SW 1271 (cell line): ENCODE measurements at regions not wholly inside any gene's neighbourhood (a gene's known extent, or its start where the extent isn't known, plus 50 kb on each side); places are given as distances from the start of the nearest gene placed in this dataset.

Source experiments
- DNase-seq, 2 experiments: peaks; one replicate each; lab custom pipeline; 2025; lab: John Stamatoyannopoulos, UW

DNA sequence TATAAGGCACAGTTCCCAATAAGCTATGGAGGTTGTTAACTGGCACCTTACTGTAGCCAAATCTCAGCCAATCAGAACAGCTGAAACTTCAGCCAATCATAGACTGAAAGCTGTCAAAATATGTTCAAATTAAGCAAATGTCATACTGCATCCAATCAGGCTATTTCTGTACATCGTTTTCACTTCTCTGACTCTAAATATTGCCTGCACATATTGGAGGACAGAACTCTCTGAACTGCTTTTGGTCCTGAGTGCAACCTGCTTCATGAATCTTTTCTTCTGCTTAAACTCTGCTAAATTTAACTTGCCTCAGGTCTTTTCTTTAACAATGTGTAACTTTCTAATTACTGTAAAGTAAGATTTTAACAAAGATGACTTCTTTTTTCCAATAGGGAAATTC, 1198.9 kb upstream of the PCDH7 start:
- DNase-seq, result no peak

DNA sequence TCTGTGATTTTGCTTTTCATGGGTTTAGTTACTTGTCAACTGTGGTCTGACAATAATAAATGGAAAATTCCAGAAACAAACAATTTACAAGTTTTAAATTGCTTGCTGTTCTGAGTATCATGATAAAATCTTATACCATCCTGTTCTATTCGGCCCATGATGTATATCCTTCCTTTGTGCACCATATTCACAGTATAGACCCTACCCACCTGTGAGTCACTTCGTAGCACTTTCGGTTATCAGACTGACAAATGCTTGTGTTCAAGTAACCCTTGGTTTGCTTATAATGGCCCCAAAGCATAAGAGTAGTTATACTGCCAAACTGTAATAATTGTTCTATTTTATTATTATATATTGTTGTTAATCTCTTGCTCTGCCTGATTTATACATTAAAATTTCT, 1183.4 kb upstream of the PCDH7 start:
- DNase-seq, result no peak

- no peak for DNase-seq
These were observed 1181.1 kb upstream of the PCDH7 start for GRCh38 chr4:29538889-29539646.

DNA sequence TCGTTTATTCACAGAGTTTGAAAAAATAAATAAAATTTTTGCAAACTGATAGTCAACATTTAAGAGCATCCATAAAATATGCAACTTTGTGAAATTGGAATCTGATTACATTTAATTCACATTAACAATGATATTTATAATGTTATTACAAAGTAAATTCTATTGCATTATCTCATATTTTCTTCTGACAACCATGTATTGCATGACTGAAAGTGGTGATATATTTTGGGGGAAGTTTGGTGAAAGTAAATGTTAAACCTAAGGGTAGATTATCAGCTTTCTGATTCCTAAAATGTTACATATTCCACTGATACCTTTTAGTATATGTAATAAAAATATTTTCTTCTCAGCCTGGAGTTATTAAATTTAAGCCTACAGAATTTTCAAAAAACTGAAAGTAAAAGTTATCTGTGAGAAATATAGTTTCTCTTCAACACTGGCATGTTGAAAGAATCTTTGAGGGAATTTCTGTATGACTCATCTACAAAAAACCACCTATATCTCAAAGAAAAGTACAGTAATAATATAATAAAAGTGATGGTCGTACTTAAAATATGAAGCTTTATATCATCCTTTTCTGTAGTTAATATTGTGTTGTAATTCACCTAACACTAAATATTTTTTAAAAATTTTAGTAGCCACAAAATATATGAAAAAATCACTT, 1179.6 kb upstream of the PCDH7 start:
- no peak for DNase-seq

DNA sequence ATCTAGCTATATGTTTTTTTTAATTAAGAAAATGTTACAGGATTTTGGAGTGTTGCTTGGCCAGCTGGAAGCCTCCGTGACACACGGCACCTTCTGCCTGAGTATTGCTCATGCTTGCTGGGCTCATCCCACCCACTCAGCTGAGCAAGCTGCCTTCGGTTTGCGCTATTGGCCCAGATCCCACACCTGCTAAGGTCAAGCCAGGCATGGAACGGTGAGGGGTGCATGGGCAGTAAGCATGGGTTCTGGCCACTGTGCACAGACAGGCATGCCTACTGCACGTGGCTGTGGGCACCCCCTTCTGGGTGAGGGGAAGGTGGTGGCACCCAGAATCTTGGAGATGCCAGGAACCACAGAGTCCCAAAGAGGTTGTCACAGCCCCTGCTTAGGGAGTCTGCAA, 1178.4 kb upstream of the PCDH7 start:
- DNase-seq, result no peak

- no peak for DNase-seq
These were observed 1170.8 kb upstream of the PCDH7 start for GRCh38 chr4:29549342-29549741.

DNA sequence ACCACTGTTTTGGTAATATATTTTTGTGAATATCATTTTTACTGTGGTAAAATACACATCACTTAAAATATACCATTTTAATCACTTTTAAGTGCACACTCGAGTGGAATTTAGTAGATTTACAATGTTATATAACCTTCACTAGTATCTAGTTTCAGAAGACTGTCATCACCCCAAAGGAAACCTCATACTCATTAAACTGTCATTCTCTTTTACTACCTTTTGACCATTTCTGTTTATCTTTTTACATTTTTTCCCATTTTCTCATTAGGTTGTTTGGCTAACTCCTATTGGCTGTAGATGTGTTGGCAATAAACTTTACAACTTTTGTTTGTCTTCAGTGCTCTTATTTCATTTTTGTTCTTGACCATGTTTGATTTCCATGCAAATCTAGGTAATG, 1168.3 kb upstream of the PCDH7 start:
- DNase-seq, result no peak

- no peak for DNase-seq
These were observed 1166.3 kb upstream of the PCDH7 start for GRCh38 chr4:29553846-29554245.

DNA sequence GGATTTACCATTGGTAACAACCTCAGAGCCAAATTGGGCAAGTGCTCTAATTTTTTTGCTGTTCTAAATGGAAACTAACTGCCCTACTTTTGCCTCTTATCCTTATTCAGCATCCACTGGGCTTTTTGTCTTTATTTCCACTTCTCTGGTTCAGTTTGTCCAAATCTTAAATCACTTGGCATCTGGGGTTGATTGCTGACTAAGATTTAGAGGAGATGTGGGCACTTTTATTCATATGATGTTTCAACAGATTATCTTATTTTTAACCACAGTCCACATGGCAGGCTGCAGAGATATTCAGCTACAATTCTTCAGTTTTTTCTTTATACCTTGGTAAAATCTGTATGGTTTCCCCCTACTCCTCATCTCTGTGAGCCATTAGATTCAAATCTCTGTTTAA, 1161.4 kb upstream of the PCDH7 start:
- DNase-seq, result no peak

GRCh38 chr4:29559286-29559685, 1160.9 kb upstream of the PCDH7 start:
- DNase-seq, result no peak

DNA sequence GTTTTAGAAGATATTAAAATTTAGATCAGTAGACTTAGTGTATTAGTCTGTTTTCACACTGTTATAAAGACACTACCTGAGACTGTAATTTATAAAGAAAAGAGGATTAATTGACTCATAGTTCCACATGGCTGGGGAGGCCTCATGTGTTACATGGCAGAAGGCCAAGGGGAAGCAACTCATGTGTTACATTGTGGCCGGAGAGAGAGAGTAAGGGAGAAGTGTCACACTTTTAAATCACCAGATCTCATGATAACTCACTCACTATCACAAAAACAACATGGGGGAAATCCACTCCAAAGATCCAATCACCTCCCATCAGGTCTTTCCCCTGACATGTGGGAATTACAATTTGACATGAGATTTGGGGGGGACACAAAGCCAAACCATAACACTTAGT, 1159.7 kb upstream of the PCDH7 start:
- no peak for DNase-seq

DNA sequence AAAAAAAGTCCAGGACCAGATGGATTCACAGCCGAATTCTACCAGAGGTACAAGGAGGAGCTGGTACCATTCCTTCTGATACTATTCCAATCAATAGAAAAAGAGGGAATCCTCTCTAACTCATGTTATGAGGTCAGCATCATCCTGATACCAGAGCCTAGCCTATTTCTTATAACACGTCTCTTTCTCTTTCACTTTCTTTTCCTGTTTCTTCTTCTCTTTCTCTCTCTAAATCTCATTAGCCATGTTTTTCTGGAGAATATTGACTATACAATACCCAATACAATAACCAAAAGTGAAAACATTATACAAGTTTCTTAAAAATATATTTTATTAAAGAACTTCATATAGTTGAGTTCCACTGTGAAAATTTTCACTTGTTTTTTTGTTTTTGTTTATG, 1154.9 kb upstream of the PCDH7 start:
- DNase-seq, result no peak

GRCh38 chr4:29566371-29566770, 1153.8 kb upstream of the PCDH7 start:
- no peak for DNase-seq

DNA sequence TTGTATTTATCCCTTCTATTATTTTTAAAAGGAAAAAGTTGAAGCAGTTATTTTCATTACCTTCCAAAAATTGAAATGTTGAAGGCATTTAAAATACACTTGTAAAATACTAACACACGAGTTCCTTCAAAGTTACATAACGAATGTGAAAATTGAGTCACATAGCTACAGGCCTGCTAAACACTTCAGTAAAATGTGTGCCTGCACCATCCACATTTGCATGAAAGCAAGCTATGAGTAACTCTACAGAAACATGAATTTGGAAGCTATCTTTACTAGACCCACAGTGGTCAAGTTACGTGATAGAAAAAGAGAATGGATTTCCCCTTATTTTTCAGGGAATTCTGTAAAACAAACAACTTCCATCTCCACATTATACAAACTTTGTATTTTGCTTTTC, 1148.8 kb upstream of the PCDH7 start:
- DNase-seq, result no peak

DNA sequence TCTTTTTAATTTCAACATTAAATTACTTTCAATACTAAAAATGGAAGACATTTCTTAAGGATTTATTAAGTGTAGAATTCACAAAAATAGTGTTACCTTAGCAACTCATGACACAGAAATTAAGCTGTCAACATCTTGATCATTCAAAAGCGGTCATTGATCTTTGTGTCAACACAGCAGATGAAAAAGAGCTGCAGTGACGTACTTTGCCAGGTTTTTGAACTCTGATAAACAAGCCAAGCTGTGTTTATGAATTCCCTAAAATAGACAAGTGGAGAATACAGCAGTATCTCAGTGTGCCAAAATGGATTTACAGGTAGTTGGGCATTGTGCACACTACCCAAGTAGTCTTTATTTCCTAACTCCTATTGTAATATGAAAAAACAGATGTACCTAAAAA, 1141.8 kb upstream of the PCDH7 start:
- no peak for DNase-seq

GRCh38 chr4:29581457-29581856, 1138.7 kb upstream of the PCDH7 start:
- DNase-seq, result no peak

GRCh38 chr4:29588617-29589016, 1131.6 kb upstream of the PCDH7 start:
- no peak for DNase-seq

GRCh38 chr4:29596228-29596627, 1123.9 kb upstream of the PCDH7 start:
- DNase-seq, result no peak

GRCh38 chr4:29619168-29619567, 1101.0 kb upstream of the PCDH7 start:
- DNase-seq, result no peak

GRCh38 chr4:29632199-29632598, 1088.0 kb upstream of the PCDH7 start:
- DNase-seq, result no peak

GRCh38 chr4:29636961-29637360, 1083.2 kb upstream of the PCDH7 start:
- no peak for DNase-seq

DNA sequence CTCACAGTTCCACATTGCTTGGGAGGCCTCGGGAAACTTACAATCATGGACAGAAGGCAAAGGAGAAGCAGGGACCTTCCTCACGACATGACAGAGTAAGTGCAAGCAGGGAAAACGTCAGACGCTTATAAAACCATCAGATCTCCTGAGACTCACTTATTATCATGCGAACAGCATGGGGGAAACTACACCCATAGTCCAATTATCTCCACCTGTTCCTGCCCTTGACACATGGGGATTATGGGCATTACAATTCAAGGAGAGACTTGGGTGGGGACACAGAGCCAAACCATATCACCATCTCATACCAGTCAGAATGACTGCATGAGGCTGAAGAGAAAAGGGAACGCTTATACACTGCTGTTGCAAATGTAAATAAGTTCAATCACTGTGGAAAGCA, 1066.9 kb upstream of the PCDH7 start:
- DNase-seq, result no peak

GRCh38 chr4:29680644-29681043, 1039.5 kb upstream of the PCDH7 start:
- no peak for DNase-seq

GRCh38 chr4:29704059-29704458, 1016.1 kb upstream of the PCDH7 start:
- no peak for DNase-seq
